NOMO-1 treated with DMSO at 0.1 percent for 48 hours (cell line): ENCODE measurements at regions not wholly inside any gene's neighbourhood (a gene's known extent, or its start where the extent isn't known, plus 50 kb on each side); places are given as distances from the start of the nearest gene placed in this dataset.

ENCODE experiments used
- DNase-seq: peaks from one replicate; lab custom pipeline; 2025; ENCODE audit not compliant: unreplicated experiment; lab: John Stamatoyannopoulos, UW

- no peak for DNase-seq
These were observed 574.3 kb upstream of the GHITM start for GRCh38 chr10:83564889-83565588.

DNA sequence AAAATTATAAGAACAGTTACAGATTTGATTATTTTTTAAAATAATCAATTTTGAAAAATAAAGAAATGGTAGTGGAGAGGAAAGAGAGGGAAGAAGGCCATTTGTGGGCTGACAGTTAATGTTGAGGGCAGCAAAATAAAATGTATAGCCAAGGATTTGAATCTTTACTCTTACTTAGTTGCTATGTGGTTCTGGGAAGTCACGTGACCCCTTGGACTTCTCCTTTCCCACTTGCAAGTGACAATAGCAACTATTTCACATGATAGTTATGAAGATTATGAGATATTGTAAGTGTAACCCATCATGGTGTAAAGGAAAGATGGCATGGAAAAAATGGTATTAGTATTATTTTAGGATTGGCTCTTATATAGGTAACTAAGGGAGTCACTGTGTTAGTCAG lies 567.3 kb upstream of the GHITM start:
- no peak for DNase-seq

- DNase-seq: no peak
These were observed 564.5 kb upstream of the GHITM start for GRCh38 chr10:83574770-83575169.

- DNase-seq: no peak
These were observed 561.9 kb upstream of the GHITM start for GRCh38 chr10:83577421-83577820.

- DNase-seq: no peak
These were observed 558.8 kb upstream of the GHITM start for GRCh38 chr10:83580373-83581012.

DNA sequence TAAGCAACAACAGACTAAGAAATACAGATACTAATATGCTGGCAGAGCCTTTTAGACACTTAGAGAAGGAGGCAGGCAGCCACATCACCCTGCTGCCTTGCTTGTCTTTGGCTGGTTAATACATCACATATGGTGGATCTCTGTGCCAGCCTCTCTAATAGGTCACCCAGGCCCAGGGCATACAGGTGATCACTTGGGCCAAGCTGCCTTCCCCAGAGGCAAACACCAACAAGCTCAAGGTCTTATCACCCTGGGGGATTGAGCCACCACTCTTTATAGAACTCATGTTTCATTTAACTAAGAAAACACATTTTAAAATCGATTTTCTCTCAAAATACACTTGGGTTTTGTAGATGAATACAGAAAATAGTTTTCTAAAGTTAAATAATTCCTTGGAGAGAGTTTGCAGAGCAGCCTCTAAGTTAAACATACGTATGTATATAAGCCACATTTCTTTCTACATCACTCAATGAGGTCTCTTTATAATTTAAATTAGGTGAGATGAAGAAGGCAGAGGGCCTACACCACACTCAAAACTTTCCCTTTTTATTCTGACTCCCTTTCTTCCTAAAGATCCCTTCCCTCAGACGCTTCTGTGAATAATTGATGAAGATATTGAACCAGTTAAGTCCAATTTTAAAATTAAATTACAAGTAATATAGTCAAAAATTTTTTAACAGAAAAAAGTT lies 556.8 kb upstream of the GHITM start:
- DNase-seq: no peak

DNA sequence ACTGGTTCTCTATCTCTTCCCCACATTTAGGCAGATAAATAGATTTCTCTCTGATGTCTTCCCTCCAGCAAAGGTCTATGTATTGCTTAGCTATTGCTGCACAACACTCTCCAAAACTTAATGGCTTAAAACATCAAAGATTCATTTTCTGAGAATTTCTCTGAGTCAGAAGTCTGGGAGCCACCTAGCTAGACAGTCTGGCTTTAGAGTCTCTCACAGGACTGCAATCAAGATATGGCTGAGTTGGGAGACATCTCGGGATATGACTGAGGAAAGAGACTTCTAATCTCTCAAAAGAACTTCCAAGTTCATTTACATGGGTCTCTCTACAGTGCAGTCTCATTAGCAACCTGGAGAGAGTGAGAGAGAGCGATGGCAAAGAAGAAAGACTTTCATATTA lies 553.6 kb upstream of the GHITM start:
- DNase-seq: no peak

DNA sequence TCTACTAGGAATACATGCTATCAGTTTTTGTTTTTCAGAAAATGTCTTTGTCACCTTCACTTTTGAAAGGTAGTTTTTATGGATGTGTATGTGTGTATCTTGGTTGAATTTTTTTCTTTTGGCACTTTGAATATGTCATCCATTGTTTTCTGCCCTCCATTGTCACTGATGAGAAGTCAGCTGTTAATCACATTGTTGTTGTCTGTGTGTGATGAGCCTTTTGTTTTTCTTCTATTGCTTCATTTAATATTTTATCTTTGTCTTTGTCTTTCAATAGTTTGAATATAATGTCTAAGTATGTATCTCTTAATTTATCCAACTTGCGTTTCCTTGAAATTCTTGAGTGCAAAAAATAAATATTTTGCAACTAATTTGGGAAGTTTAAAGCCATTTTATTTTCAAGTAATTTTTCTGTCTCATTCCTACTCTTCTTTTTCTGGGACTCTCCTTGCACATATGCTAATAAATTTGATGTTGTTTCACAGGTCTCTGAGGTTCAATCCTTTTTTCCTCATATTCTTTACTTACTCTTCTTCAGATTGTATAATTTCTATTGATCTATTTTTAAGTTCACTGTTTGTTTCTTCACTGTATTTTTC lies 546.9 kb upstream of the GHITM start:
- no peak for DNase-seq

DNA sequence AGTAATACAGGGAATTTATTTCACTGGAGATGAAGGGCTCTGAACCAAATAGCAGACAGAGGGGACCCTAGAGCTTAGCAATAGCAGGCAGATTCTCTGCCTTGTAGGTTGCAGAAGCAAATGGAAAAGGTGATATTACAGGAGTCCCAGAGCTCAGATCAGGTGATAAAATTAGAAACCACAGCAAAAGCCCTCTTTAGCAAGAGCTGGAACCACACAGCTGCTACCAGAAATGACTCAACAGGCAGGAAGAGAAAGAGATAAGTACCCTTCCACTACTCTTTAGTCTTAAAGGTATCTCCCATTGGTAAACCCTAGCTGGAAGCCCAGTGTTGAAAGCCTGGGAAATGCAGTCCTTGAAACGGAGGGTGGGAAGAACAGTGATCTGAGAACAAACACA lies 535.6 kb upstream of the GHITM start:
- DNase-seq: peak; percentile 71

DNA sequence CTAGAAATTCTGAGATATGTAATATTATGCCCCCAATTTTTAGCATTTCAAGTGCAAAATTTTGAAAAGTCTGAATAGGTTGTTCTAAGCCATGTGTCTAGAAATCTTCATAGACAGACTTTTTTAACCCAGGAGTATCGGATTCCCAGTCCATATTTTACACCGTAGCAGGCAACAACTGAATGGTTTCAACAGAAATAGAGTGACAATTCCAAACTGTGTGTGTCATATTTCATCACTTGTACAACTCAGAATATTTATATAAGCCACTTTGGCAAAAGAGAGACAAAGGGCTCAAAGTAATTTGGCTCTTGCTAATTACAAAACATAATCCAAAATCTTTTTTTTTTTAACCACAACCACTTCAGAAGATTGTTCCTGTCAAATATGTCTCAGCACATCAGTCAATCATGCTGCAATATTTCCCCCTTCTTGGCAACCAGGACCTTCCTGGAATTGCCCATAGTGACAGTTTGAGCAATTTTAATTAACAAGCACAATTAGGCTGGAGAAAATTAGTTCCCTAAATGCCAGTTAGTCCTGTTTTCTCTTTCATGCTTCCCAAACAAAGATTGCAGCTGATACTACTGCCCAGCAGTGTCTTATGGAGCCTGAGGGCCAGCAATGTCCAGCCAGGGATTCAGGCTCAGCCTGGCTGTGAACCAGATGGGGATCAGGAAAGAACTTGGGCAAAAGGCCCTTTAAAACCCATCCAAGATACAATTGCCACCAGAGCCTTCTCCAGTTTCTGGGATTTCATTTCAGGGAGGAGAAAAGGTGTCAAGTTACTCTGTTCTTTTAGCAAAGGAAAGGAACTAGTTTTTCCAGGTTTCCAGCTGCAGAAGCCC lies 533.3 kb upstream of the GHITM start:
- peak; percentile 42 for DNase-seq

DNA sequence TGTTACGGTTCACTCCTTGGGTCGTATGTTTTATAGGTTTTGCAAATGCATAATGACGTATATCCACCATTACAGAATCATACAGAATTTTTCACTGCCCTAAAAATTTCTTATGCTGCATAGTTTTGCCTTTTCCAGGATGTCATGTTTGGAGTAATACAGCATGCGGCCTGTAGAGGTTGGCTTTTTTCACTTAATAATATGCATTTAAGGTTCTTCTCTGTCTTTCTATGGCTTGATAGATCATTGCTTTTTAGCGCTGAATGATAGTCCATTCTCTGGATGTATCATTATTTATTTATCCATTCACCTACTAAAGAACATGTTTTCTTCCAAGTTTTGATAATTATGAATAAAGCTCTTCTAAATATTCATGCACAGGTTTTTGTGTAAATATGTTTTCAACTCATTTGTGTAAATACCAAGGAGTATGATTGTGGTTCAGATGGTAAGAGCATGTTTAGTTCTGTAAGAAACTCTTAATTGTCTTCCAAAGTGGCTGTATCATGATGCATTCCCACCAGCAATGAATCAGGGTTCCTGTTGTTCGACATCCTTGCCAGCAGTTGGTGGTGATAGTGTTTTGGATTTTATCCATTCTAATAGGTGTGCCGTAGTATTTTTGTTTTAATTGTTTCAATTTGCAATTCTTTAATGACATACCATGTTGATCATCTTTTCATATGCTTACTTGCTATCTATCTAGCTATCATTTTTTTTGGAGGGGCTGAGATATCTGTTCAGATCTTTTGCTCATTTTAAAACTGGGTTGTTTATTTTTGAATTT lies 531.2 kb upstream of the GHITM start:
- no peak for DNase-seq

DNA sequence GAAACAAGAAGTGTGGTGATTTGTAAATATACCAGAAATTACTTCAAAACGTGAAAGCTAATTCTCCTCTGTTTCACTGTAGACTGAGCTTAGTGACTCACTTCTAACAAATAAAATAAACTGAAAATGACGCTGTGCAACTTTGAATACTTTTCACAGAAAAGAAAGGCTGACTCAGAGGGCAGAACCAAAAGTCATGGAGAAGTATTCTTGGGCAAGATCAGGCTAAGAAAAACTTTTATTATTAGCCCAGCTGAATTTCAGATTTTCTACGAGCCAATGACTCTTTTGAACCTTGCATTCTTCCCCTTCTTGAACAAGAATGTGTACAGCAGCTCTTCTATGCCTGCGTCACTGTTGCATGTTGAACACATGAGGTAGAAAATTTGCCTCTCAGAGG lies 527.3 kb upstream of the GHITM start:
- peak; percentile 16 for DNase-seq

- DNase-seq: no peak
These were observed 526.6 kb upstream of the GHITM start for GRCh38 chr10:83612746-83613145.

DNA sequence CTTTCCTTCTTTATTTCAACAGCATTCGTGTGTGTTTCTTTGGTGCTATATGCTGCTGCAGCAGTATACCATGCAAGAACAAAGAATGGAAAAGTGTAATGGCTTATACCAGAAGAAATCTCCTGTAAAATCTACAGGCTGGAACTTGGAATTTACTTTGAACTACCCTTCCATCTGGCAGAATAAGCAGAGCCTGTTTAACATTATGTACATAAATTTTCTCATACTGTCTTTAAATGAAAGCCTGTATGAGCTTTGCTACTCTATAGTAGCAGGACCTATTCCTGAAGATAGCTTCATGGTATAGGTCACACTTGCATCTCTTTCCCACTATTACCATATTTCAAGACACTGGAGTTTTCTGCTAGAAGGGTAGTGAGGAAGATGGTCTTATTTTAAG lies 522.1 kb upstream of the GHITM start:
- no peak for DNase-seq

DNA sequence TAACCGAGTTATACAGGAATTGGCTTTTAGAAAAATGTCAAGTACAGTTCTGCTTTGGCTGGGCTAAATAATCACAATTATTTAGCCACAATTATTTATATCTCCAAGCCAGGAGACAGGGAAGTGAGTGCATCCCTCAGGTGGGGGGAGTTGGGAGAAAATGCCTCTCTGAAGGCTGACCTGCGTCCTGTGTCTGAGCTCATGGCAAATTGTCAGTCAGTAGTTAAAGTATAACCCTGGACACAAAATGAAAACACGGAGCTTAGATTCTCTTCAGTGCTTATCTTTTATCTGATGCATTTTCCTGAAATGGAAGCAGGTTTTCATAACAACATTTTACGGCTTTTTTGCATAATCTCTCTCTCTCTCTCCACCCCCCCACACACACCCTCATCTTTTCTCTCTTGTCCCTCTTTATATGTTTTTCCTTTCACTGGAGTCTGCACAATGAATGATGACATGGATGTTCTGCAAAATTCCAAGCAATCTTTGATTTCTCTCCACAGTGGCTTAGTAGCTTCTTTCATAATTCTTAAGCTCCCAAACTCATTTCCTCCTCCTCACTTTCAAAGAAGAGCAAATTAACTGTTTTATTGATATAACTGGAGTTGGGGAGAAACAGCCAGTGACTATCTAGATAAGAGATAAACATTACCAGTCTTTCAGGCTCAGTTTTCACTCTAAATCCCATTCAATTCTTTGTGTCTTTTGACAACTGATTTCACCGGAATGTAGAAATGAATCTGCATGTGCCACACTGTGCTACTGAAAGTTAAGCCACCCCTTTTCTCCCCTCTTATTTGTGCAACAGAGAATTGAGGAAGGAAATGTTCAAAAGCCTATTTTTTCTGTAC lies 521.4 kb upstream of the GHITM start:
- DNase-seq: peak; percentile 72

DNA sequence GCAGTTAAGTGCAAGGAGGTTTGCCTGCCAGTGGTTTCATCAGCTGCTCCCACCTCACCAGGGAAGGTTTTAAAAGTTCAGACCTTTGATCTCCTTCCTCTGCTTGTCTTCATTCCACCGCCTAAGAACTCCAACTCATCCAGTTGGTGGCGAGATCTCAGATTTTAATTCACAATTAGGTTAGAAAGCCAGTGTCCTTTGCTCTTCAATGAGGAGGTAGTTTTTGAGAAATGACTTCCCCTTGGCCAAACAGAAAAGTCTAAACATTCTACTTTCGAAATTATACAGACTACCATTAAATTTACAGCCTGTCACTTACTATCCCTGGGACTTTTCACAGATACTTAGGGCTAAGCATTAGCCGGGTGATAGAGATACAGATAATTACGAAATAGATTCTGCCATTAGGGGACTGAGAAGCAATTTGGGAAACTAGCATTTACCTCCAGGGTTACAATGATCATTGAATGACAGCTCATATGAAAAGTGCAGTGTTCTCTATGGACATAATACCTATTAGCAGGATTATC lies 513.4 kb upstream of the GHITM start:
- peak; percentile 32 for DNase-seq

GRCh38 chr10:83632701-83633100 lies 506.6 kb upstream of the GHITM start:
- no peak for DNase-seq

- DNase-seq: no peak
These were observed 505.8 kb upstream of the GHITM start for GRCh38 chr10:83633547-83633946.

DNA sequence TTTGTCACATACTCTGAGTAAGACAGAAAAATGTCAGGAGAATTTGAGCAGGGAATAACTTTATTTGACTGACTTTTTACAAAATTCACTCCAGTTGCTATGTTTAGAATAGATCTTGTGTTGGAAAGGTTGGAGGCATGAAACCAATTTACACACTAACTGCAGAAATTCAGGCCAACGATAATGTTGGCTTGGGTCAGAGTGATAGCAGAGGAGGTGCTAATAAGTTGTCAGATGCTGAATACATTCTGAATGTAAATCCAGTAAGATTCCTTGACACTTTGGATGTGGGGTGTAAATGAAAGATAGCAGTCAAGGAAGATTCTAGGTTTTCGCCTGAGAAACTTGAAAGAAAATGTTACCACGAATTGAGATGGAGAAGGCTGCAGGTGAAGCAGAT lies 502.5 kb upstream of the GHITM start:
- DNase-seq: no peak
